ENCODE measurements at regions not wholly inside any gene's neighbourhood (a gene's known extent, or its start where the extent isn't known, plus 50 kb on each side); places are given as distances from the start of the nearest gene placed in this dataset.
A peak's percentile ranks its signal among the peaks of the same experiment; 100 is the strongest.

DNA sequence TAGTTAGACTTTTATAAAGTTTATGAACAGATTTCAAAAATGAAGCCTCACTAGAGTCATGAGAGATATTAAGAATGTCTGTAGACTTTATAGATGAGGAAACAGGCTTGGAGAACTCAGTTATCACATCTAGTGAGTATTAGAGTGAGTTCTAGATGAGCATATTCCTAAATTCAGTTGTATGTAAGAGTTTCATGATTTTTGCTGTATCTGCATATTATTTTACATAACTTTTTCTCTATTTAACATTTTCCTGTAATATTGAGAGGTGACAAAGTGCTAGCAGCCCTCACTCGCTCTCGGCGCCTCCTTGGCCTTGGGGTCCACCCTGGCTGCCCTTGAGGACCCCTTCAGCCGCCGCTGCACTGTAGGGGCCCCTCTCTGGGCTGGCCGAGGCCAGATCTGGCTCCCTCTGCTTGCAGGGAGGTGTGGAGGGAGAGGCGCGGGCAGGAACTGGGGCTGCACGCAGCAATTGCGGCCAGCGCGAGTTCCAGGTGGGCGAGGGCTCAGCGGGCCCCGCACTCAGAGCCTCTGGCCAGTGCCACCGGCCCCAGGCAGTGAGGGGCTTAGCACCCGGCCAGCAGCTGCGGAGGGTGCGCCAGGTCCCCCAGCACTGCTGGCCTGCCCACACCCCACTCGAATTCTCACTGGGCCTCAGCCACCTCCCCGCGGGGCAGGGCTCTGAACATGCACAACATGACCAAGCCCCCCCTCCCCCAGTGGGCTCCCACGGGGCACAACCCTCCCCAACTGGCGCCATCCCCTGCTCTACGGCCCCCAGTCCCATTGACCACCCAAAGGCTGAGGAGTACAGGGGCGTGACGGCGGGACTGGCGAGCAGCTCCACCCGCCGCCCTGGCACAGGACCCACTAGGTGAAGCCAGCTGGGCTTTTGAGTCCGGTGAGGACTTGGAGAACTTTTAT is 182.1 kb downstream of the TLE1 start:
- DNase-seq (no peak), ATAC-seq (replicated peaks) (no peak)
- Mint-ChIP-seq H3K27ac (no peak overlapping the region), H3K4me3 (no peak overlapping the region), H3K4me1 (peaks cover 6 to 9% of the 10 kb centered on the region in 2 donors), H3K27me3 (peaks cover 14 to 19% of the 10 kb centered on the region in 2 donors), H3K9me3 (peaks cover 4% of the 10 kb centered on the region in 2 donors), H3K36me3 (peaks cover 0 to 7% of the 10 kb centered on the region in 2 donors)

DNA sequence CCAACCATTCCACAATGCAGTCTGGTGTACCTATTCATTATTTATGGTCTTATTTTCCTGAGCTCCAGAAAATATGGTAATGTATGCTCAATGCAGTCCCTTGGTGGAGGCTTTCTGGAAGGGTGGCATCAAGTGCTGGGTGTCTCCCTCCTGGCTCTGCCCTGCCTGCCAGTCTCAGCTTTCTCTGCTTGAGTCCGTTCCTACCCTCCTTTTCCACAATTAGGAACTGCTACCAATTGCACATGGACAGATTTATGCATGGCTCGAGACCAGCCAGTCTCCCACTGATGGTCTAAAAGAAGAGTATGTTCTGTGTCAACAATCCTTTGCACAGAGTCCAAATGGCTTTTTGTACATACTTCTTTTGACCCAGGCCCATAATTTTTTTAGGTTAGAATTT is 189.8 kb downstream of the TLE1 start:
- no peaks in the 10 kb centered on the region for H3K4me1 Mint-ChIP-seq
- H3K36me3 Mint-ChIP-seq: no peaks in the 10 kb centered on the region
- ATAC-seq (replicated peaks): no peak
- peaks cover 0 to 5% of the 10 kb centered on the region in 2 donors for H3K27me3 Mint-ChIP-seq
- H3K27ac Mint-ChIP-seq: peak overlapping the region; percentile 44
- DNase-seq: no peak
- no peaks in the 10 kb centered on the region for H3K9me3 Mint-ChIP-seq
- H3K4me3 Mint-ChIP-seq: no peak overlapping the region

DNA sequence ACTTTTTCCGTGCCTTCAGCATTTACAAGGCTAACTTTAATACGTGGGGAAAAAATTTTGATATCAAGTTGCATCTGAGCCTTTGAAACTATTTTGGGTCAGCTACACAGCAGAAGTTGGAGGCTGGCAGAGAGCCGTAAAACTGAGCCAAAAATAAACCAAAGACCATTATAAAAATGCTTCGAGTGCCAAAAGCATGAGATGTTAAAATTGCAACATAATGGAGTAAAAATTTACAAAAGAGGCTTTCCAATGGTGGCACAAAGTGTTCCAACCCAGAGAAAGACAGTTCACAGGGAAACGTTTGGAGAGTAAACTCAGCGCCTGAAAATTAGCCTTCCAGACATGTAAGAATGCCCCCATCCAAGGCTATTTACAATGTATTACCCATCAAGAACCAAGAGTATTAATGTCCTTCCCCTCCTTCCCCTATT is 190.3 kb downstream of the TLE1 start:
- H3K36me3 Mint-ChIP-seq: no peaks in the 10 kb centered on the region
- no peaks in the 10 kb centered on the region for H3K4me1 Mint-ChIP-seq
- H3K9me3 Mint-ChIP-seq: no peaks in the 10 kb centered on the region
- ATAC-seq (replicated peaks) (no peak), DNase-seq (no peak)
- H3K4me3 Mint-ChIP-seq: no peak overlapping the region
- peaks cover 0 to 5% of the 10 kb centered on the region in 2 donors for H3K27me3 Mint-ChIP-seq
- no peak overlapping the region for H3K27ac Mint-ChIP-seq

DNA sequence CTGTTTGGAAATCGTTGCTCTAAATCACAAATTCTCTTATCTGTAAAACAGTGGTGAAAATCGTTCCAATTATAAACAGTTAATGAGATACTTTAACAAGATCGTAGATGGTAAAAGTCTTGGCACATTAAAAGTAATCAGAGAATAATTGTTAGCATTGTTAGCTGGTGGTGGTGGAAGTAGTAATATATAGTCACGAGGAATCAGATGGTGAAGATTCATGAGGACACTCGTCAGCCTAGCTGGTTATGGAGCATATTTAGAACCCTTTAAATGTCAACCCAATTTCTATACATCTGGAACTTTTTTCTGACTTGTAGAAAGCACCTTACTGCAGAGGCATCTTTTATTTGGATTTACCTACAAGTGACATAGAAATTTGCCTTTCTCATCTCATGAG is 190.8 kb downstream of the TLE1 start:
- ATAC-seq (replicated peaks): no peak
- Mint-ChIP-seq H3K27me3 (peaks cover 0 to 5% of the 10 kb centered on the region in 2 donors), H3K9me3 (no peaks in the 10 kb centered on the region), H3K4me1 (no peaks in the 10 kb centered on the region), H3K36me3 (no peaks in the 10 kb centered on the region), H3K4me3 (no peak overlapping the region), H3K27ac (no peak overlapping the region)
- DNase-seq: no peak

DNA sequence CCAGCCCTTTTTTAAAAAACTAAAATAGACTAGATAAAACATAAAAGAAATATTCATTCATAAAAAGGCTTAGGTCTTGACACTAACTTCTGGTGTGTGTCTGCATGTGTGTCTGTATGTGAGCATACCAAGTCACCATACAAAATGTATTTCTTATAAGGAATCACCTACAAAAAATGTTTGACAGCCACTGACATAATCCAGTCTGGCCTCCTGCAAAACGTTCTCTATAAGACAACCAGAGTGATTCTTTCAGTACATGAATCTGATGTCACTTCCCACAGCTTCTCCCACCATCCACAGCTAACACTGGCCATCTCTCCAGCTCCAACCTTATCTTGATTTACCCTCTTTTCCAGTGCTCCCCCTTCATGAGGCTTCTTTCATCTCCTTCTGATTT is 192.3 kb downstream of the TLE1 start:
- ATAC-seq (replicated peaks) (no peak), DNase-seq (no peak)
- Mint-ChIP-seq H3K4me3 (no peak overlapping the region), H3K36me3 (no peaks in the 10 kb centered on the region), H3K27ac (no peak overlapping the region), H3K9me3 (peaks cover 0 to 2% of the 10 kb centered on the region in 2 donors), H3K27me3 (peaks cover 0 to 5% of the 10 kb centered on the region in 2 donors), H3K4me1 (no peaks in the 10 kb centered on the region)

DNA sequence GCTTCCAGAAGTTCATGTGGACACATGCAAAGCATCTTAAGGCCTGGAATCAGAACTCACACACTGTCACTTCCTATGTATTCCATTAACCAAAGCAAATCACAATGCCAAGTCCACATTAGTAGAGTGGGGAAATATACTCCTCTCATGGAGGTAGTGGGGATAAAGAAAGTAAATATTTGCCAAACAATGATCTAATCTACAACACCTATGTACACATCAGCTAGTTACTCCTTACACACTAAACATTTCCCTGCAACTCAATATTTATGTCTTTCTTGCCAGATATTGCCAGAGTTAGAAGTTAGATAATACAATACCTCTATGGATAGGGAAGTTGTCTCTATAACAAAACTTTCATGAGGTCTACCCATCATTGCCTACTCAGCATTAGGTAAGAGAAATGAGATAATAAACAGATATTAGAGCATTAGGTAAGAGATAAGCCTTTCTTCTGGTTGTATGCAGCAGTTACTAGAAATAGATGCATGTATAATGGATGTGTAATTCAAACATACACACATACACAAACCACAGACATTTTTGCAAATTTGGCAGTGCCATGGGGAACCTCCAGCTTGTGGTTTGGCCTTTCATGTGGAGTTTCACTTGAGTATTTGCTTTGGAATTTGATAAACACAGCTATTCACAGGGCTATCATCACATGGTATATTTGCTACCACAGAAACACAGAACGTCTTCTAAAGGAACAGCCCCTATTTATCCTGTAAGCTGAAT is 196.5 kb downstream of the TLE1 start:
- H3K27ac Mint-ChIP-seq: no peak overlapping the region
- peaks cover 0 to 2% of the 10 kb centered on the region in 2 donors for H3K9me3 Mint-ChIP-seq
- H3K27me3 Mint-ChIP-seq: no peaks in the 10 kb centered on the region
- DNase-seq (no peak), ATAC-seq (replicated peaks) (no peak)
- no peaks in the 10 kb centered on the region for H3K36me3 Mint-ChIP-seq
- H3K4me3 Mint-ChIP-seq: no peak overlapping the region
- no peaks in the 10 kb centered on the region for H3K4me1 Mint-ChIP-seq

DNA sequence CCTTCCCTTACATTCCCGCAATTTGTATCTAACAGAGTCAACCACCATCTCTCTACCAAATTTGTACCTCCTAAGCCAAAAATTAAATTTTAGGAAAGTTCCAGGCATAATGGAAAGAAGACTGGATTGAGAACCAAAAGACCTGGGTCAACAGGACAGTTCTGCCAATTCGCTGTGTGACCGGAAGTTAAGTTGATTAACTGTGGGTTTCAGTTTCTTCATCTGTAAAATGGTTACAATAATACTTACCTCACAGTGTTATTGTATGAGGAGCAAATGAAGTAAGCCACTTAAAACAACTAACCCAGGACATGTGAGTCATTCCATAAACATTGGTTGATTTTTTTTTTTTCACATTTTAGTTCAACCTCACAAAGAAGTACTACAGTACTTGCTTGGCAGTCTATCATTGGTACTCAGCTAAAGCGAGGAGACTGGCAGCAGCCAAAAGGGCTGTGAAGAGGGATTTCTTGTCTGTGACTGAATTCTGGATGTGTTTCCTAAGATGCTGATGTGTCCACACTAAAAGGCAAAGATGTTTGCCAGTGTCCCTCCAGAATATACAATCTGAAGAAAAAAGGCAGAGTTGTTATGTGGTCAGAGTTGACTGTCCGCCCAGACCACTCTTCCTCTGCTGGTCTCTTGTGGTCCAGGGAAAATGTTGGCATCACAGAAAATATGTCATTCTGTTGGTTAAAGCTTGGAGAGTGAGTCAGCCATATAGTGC is 198.6 kb downstream of the TLE1 start:
- no peak overlapping the region for H3K4me3 Mint-ChIP-seq
- H3K9me3 Mint-ChIP-seq: peaks cover 0 to 2% of the 10 kb centered on the region in 2 donors
- DNase-seq (no peak), ATAC-seq (replicated peaks) (no peak)
- no peaks in the 10 kb centered on the region for H3K27me3 Mint-ChIP-seq
- H3K4me1 Mint-ChIP-seq: no peaks in the 10 kb centered on the region
- no peaks in the 10 kb centered on the region for H3K36me3 Mint-ChIP-seq
- no peak overlapping the region for H3K27ac Mint-ChIP-seq

DNA sequence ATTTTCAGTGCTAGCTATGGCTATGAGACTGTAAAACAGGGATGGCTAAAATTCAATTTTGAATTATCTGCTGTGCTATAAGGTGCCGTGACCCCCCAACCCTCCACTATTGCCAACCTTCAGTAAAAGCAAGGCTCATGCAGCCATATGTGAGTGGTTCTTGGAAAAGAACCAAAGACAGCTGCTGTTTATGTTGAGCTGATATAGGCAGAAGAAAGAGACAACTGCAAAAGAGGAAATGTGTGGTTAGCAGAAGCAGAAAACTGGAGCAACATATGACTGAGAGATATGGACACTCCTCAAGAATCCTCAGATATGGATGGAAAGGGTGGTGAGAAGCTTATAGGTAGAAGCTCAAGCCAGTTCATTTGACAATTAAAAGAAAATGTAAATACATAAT is 200.3 kb downstream of the TLE1 start:
- Mint-ChIP-seq H3K36me3 (no peaks in the 10 kb centered on the region), H3K4me1 (no peaks in the 10 kb centered on the region), H3K4me3 (no peak overlapping the region), H3K9me3 (peaks cover 0 to 2% of the 10 kb centered on the region in 2 donors), H3K27me3 (no peaks in the 10 kb centered on the region), H3K27ac (no peak overlapping the region)
- peak in 1 of 2 donors; percentile 29 for ATAC-seq (replicated peaks)
- no peak for DNase-seq

DNA sequence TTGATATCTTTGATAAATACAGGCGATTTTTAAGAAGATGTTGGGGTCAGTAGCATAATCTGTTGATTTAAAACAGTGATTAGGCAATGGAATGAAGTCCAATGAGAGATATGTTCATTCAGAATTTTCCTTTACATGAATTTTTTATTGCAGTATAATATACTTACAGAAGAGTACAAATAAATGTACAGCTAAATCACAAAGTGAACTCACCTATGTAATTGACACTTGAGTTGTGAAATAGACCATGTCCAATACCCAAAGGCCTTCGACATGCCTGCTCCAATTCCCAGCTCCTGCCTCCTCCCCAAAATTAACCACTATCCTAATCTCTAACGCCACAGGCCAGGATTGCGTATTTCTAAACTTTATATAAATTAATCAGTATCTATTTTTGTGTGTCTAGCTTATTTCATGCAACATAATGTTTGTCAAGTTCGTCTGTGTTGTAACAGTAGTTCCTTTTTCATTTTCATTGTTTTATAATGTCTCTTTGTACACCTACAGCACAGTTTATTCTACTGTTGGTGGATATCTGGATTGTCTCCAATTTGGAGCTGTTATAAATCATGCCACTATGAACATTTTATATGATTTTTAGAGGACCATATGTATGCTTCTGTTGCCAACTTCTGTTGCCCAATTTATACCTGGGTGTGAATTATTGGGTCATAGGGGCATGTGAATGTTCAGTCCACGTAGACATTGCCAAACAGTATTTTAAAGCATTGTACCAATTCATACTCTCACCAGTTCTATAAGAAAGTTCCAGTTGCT is 208.3 kb downstream of the TLE1 start:
- H3K27me3 Mint-ChIP-seq: no peaks in the 10 kb centered on the region
- H3K4me3 Mint-ChIP-seq: no peak overlapping the region
- no peak overlapping the region for H3K27ac Mint-ChIP-seq
- no peak for DNase-seq
- peaks cover 0 to 3% of the 10 kb centered on the region in 2 donors for H3K9me3 Mint-ChIP-seq
- no peaks in the 10 kb centered on the region for H3K4me1 Mint-ChIP-seq
- peaks cover 0 to 3% of the 10 kb centered on the region in 2 donors for H3K36me3 Mint-ChIP-seq
- ATAC-seq (replicated peaks): no peak

DNA sequence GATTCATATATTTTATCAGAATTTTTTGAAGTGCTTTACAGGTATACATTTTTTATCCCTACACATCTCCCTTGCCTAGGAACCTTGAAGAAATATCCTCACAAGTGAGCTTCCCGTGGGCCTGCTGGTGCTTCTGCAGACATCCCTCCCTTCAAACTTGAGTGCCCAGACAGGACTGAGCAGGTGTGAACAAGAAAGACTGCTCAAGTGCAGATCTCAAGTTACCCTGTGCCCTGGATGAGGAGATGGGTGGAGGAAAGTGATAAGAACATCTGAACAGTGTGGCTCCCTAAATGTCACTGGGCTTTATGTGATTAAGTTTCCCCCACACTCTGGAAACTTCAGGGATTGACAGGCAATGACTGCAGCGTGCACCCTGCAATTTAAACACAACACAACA is 209.8 kb downstream of the TLE1 start:
- Mint-ChIP-seq H3K36me3 (peaks cover 0 to 3% of the 10 kb centered on the region in 2 donors), H3K27ac (no peak overlapping the region), H3K27me3 (no peaks in the 10 kb centered on the region), H3K4me1 (no peaks in the 10 kb centered on the region), H3K9me3 (peaks cover 0 to 3% of the 10 kb centered on the region in 2 donors), H3K4me3 (no peak overlapping the region)
- DNase-seq: no peak
- ATAC-seq (replicated peaks): no peak

DNA sequence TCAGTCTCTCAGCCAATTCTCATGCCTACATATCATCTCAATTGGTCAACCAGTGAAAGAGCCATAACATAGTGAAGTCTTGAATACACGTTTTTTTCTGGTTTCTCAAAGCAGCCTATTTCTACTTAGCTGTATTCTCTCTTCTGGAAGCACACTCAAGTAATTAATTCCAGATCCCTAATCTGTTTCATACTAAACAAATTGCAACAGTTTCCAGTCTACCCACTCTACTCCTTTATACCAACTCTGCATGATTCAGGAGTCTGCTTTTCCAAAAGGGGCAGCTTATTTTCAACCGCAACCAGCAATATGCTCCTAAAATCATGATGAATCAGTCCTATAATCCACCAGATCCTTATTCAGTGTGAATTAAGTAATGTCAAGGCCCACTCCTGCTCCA is 211.7 kb downstream of the TLE1 start:
- peaks cover 0 to 3% of the 10 kb centered on the region in 2 donors for H3K36me3 Mint-ChIP-seq
- DNase-seq (no peak), ATAC-seq (replicated peaks) (no peak)
- H3K27ac Mint-ChIP-seq: no peak overlapping the region
- no peak overlapping the region for H3K4me3 Mint-ChIP-seq
- peaks cover 0 to 3% of the 10 kb centered on the region in 2 donors for H3K9me3 Mint-ChIP-seq
- H3K27me3 Mint-ChIP-seq: no peaks in the 10 kb centered on the region
- no peaks in the 10 kb centered on the region for H3K4me1 Mint-ChIP-seq

DNA sequence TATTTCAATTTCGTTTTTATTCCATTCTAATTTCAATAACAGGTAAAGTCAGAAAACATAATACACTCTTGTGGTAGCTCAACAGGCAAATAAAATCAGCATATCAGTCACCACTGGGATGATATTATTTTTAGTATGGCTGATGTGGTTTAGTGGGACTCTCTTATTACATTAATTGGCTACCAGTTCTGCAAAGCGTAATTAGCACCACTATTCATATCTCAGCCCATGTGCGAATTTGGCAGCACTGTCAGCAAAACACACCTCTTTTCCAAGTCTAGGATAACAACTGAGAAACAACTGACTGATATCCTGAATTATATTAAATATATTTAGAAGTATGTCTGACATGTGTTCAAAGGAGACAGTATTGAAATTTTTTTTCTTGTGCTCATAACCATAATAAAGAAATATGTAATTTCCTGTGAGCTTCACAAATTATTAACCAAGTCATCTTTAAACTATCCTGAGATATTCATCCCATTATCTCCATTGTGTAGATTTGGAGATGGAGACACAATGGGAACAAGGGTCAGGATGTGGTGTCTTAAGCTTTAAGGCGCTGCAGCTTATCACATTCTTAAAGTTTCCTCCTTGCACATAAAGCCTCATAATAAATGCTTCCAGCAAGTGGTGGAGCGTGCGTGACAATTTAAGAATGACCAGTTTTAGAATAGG is 212.4 kb downstream of the TLE1 start:
- ATAC-seq (replicated peaks) (no peak), DNase-seq (no peak)
- peaks cover 0 to 3% of the 10 kb centered on the region in 2 donors for H3K9me3 Mint-ChIP-seq
- peaks cover 0 to 3% of the 10 kb centered on the region in 2 donors for H3K36me3 Mint-ChIP-seq
- no peaks in the 10 kb centered on the region for H3K27me3 Mint-ChIP-seq
- no peaks in the 10 kb centered on the region for H3K4me1 Mint-ChIP-seq
- no peak overlapping the region for H3K27ac Mint-ChIP-seq
- no peak overlapping the region for H3K4me3 Mint-ChIP-seq

DNA sequence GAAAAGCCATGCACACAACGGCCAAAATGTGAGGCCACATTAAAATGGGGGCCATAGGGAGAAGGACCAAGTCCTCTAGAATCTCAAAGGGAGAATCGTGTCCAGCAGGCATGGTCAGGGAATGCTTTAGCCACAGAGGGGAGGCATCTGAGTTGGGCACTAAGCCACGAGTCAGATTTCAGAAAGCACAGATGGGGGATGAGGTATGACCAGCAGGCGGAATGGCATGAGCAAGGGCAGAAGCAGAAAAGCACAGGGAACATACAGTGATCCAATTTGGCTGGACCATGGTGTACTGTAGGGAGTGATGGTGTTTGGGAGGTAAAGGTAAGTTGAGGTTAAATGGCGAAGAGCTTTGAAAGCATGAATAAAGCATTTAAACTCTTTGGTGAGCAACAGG is 214.6 kb downstream of the TLE1 start:
- Mint-ChIP-seq H3K36me3 (no peaks in the 10 kb centered on the region), H3K27me3 (peaks cover 0 to under 1% of the 10 kb centered on the region in 2 donors), H3K9me3 (no peaks in the 10 kb centered on the region), H3K4me1 (no peaks in the 10 kb centered on the region), H3K27ac (no peak overlapping the region), H3K4me3 (no peak overlapping the region)
- ATAC-seq (replicated peaks) (no peak), DNase-seq (no peak)
